Nephron (organoid): ENCODE measurements at regions not wholly inside any gene's neighbourhood (a gene's known extent, or its start where the extent isn't known, plus 50 kb on each side); places are given as distances from the start of the nearest gene placed in this dataset.

ENCODE experiments used
- H3K27ac Mint-ChIP-seq, 3 experiments: 2 replicates each; pipeline ENCODE4 v1.8.0; 2020; ENCODE audit warnings: mixed read lengths in 3 of 3, mild to moderate bottlenecking in 2 of 3, moderate library complexity in 1 of 3
- H3K27me3 Mint-ChIP-seq: 2 replicates; pipeline ENCODE4 v1.8.0; 2021; ENCODE audit warnings: low read depth, mild to moderate bottlenecking, moderate library complexity, mixed read lengths
- H3K36me3 Mint-ChIP-seq: 2 replicates; pipeline ENCODE4 v1.8.0; 2020; ENCODE audit warnings: low read depth, mixed read lengths
- H3K4me1 Mint-ChIP-seq: 2 replicates; pipeline ENCODE4 v1.8.0; 2020; ENCODE audit warnings: mixed read lengths
- H3K4me3 Mint-ChIP-seq, 3 experiments: 2 replicates each; pipeline ENCODE4 v1.8.0; 2020; ENCODE audit warnings: mild to moderate bottlenecking in 3 of 3, mixed read lengths in 3 of 3, moderate library complexity in 2 of 3
- H3K9me3 Mint-ChIP-seq: 2 replicates; pipeline ENCODE4 v1.8.0; 2020; ENCODE audit warnings: mixed read lengths
- CTCF ChIP-seq, 3 experiments: fragments of 200-600 bp; sonication (generic); IDR thresholded peaks; one replicate each; pipeline ENCODE4 v1.5.0; 2021; ENCODE audit warnings: antibody characterized with exemption in 3 of 3; ENCODE audit not compliant: unreplicated experiment in 3 of 3

GRCh38 chr18:29181151-29181901 is 1004.4 kb upstream of the CDH2 start:
- H3K27me3 Mint-ChIP-seq, result no peaks in the 10 kb centered on the region
- H3K9me3 Mint-ChIP-seq, result no peaks in the 10 kb centered on the region
- peaks cover 10% of the 10 kb centered on the region for H3K4me1 Mint-ChIP-seq
- H3K4me3 Mint-ChIP-seq, result no peak overlapping the region
- H3K27ac Mint-ChIP-seq, result peak overlapping the region in 2 of 3 experiments; percentile 24 to 48
- no peaks in the 10 kb centered on the region for H3K36me3 Mint-ChIP-seq
- TF ChIP-seq CTCF (IDR thresholded peaks at IDR 0.05; ENCODE audit: unreplicated experiment in 3 of 3), result no peak

DNA sequence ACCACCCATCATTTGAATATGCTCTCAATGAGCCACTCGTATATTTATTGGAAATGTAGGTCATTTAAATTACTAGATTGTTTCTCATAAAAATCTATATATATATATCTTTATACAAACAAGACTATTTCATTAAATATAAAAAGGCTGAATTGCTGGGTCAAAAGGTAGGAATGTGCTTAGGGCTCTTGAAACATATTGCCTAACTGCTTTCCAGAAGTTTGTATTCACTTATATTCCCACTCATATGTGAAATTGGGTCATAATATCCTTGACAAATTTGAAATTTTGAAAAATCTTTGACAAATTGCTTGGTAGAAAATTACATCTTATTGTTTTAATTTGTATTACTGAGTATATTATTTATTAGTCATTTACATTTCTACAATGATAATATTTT is 999.8 kb upstream of the CDH2 start:
- Mint-ChIP-seq H3K27ac (no peak overlapping the region), H3K4me1 (peaks cover 32% of the 10 kb centered on the region), H3K27me3 (no peaks in the 10 kb centered on the region), H3K36me3 (no peaks in the 10 kb centered on the region), H3K4me3 (no peak overlapping the region), H3K9me3 (no peaks in the 10 kb centered on the region)
- TF ChIP-seq CTCF (IDR thresholded peaks at IDR 0.05; ENCODE audit: unreplicated experiment in 3 of 3), result no peak

DNA sequence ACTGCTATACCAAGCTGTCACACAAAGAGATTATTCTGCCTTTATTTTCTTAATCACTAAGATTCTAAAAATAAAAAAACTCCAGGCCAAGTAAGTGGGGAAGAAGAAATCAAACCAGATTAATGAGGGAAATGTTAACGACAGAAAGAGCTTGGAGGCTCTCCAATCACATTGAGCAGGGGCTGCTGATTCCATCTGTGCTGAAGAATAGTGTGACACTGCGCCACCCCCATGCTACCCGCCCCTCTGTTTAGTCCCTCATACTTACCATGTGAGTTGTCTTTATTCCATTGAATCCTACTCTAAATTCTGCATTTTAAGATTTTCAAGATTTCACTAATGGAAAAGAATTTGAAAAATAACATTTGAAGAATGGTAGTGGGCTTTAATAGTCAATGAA is 998.0 kb upstream of the CDH2 start:
- H3K27ac Mint-ChIP-seq, result peak overlapping the region in 2 of 3 experiments; percentile 32 to 85
- peaks cover 27% of the 10 kb centered on the region for H3K4me1 Mint-ChIP-seq
- H3K4me3 Mint-ChIP-seq, result no peak overlapping the region
- no peaks in the 10 kb centered on the region for H3K27me3 Mint-ChIP-seq
- no peaks in the 10 kb centered on the region for H3K36me3 Mint-ChIP-seq
- H3K9me3 Mint-ChIP-seq, result peaks cover 2% of the 10 kb centered on the region
- no peak for TF ChIP-seq CTCF (IDR thresholded peaks at IDR 0.05; ENCODE audit: unreplicated experiment in 3 of 3)

DNA sequence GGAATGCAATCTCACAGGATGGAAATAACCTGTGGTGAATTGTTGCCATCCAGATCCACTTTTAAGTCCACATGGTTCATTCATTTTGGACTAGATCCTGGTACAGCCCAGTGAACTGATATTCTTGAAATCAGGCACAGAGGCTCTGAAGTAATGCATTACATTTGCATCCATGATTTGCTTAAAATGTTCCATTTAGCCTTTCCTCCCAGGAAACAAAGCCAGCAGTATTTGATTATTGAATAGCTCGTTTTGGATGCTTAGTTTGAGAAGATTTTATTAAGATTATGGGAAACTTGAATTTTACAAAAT is 995.8 kb upstream of the CDH2 start:
- Mint-ChIP-seq H3K27ac (peak overlapping the region in 2 of 3 experiments; percentile 69 to 81), H3K4me1 (peaks cover 27% of the 10 kb centered on the region), H3K27me3 (no peaks in the 10 kb centered on the region), H3K4me3 (no peak overlapping the region), H3K36me3 (no peaks in the 10 kb centered on the region), H3K9me3 (peaks cover 12% of the 10 kb centered on the region)
- no peak for TF ChIP-seq CTCF (IDR thresholded peaks at IDR 0.05; ENCODE audit: unreplicated experiment in 3 of 3)

GRCh38 chr18:29171892-29172755 is 995.2 kb upstream of the CDH2 start:
- H3K27me3 Mint-ChIP-seq, result no peaks in the 10 kb centered on the region
- H3K36me3 Mint-ChIP-seq, result no peaks in the 10 kb centered on the region
- no peak for TF ChIP-seq CTCF (IDR thresholded peaks at IDR 0.05; ENCODE audit: unreplicated experiment in 3 of 3)
- H3K4me1 Mint-ChIP-seq, result peaks cover 27% of the 10 kb centered on the region
- peaks cover 12% of the 10 kb centered on the region for H3K9me3 Mint-ChIP-seq
- H3K27ac Mint-ChIP-seq, result peak overlapping the region in 2 of 3 experiments; percentile 69 to 81
- H3K4me3 Mint-ChIP-seq, result no peak overlapping the region
